DOHH2 (cell line): ENCODE measurements at regions not wholly inside any gene's neighbourhood (a gene's known extent, or its start where the extent isn't known, plus 50 kb on each side); places are given as distances from the start of the nearest gene placed in this dataset.

ENCODE experiments used
- CTCF ChIP-seq: fragments of 200-600 bp; sonication (generic); IDR thresholded peaks from one replicate; pipeline ENCODE4 v1.5.1; 2014; ENCODE audit warnings: antibody characterized with exemption, mild to moderate bottlenecking, low read depth, low read length; ENCODE audit not compliant: poor library complexity, severe bottlenecking
- EZH2phosphoT487 ChIP-seq: fragments of 200-600 bp; sonication (generic); IDR thresholded peaks from 2 replicates; pipeline ENCODE4 v1.6.1; 2017; ENCODE audit warnings: borderline replicate concordance, mild to moderate bottlenecking, antibody characterized with exemption, low read length, moderate library complexity, mixed read lengths

GRCh38 chr3:135751991-135752390, 213.5 kb upstream of the PPP2R3A start:
- TF ChIP-seq CTCF (no peak), EZH2phosphoT487 (no peak)
